Tibial artery (tissue), 4 donors: ENCODE measurements at regions not wholly inside any gene's neighbourhood (a gene's known extent, or its start where the extent isn't known, plus 50 kb on each side); places are given as distances from the start of the nearest gene placed in this dataset.

ENCODE experiments used
- DNase-seq, 2 donors: peaks; one replicate each; pipeline ENCODE4 v3.0.0-alpha.2; 2019
- H3K27ac ChIP-seq, 2 donors: fragments of 200-600 bp; sonication (generic) in 1 of 2; 1 replicate in 1 of 2; 2 replicates in 1 of 2; pipeline ENCODE4 v1.5.1; 2018 to 2019; ENCODE audit warnings: mild to moderate bottlenecking in 1 of 2
- H3K27me3 ChIP-seq, 2 donors: fragments of 200-600 bp; sonication (generic) in 1 of 2; one replicate each; pipeline versions ENCODE4 v1.5.1 to v1.6.0; 2016 to 2019
- H3K36me3 ChIP-seq, 3 donors: fragments of 200-600 bp; sonication (generic) in 2 of 3; one replicate each; pipeline ENCODE4 v1.5.1; 2016 to 2019; ENCODE audit warnings: mild to moderate bottlenecking in 2 of 3
- H3K4me1 ChIP-seq, 4 donors: fragments of 200-600 bp; sonication (generic) in 2 of 4; 1 replicate in 3 of 4; 2 replicates in 1 of 4; pipeline ENCODE4 v1.5.1; 2016 to 2019
- H3K4me3 ChIP-seq, 2 donors: fragments of 200-600 bp; sonication (generic) in 1 of 2; 1 replicate in 1 of 2; 2 replicates in 1 of 2; pipeline ENCODE4 v1.5.1; 2018 to 2019; ENCODE audit warnings: mild to moderate bottlenecking in 2 of 2
- H3K9me3 ChIP-seq, 3 donors: fragments of 200-600 bp; sonication (generic) in 1 of 3; one replicate each; pipeline ENCODE4 v1.5.1; 2016 to 2019
- CTCF ChIP-seq, 2 experiments: fragments of 200-600 bp in 1 of 2; fragments of 450-650 bp in 1 of 2; IDR thresholded peaks; one replicate each; pipeline ENCODE4 v1.5.1; 2017 to 2019; ENCODE audit warnings: antibody characterized with exemption in 2 of 2, mild to moderate bottlenecking in 1 of 2, moderate library complexity in 1 of 2
- intact Hi-C: fragments of 100-400 bp; cut with DNase I; formaldehyde crosslinking; loops from one replicate; pipeline ENCODE4 v1.15.0; 2023; ENCODE audit warnings: low total_unique reads

DNA sequence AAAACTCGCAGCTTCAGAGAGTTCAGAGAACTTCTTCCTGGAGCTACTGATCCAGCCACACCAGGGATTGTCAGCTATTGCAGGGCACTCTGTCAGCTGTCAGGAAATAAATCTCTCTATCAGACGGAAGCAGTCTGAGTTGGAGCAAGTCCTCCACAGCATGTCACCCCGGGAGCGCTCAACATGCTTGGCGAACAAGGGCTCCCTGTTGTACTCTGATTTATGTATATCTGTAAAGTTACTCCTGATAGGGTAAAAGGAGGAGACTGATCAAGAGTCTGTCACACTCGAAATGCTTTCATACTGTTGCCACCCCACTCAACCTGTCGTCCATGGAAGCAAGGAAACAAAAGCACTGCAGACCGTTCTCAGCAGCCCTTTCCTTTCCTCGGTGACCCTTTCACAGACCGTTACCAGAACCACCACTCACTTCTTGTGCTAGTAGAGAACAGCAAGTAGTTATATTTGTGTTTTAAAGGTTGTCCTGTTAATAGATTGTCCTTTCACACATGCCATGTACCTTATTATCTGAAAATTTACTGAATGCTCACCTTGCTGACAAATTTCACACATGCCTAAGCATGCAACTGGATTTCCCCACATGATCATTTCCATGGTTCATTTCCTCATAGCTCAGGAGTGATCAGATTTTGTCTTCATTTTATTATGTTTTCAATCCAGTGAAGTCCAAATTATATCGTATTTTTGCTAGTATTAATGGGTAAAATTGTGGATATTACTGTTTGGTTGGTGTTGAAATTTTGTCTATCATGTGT is 2108.9 kb upstream of the TENM3 start:
- Histone ChIP-seq H3K36me3 (no peaks in the 10 kb centered on the region), H3K9me3 (no peaks in the 10 kb centered on the region), H3K27ac (no peak overlapping the region), H3K4me3 (no peak overlapping the region), H3K27me3 (no peaks in the 10 kb centered on the region), H3K4me1 (no peaks in the 10 kb centered on the region)
- no peak for TF ChIP-seq CTCF (IDR thresholded peaks at IDR 0.05)
- DNase-seq, result no peak
- intact Hi-C loops, result no loop called here

DNA sequence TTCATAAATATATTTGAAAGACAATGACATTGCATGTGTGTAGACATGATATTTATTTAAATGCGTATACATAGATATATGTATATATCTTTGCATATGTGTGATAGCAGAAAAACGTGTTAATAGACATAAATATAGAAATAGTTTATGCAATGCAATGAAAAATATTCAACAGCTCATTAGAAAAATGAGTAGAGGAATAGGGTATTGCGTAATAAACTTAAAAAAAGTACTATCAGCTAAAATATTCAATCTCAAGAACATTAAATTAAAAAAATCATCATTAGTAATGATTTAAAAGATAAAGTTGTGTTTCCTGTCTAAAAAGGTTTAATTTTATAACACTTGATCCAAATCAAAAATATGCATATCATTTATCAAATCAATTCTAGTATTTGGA is 2101.5 kb upstream of the TENM3 start:
- Histone ChIP-seq H3K4me1 (no peaks in the 10 kb centered on the region), H3K9me3 (no peaks in the 10 kb centered on the region), H3K4me3 (no peak overlapping the region), H3K27me3 (no peaks in the 10 kb centered on the region), H3K36me3 (no peaks in the 10 kb centered on the region), H3K27ac (no peak overlapping the region)
- TF ChIP-seq CTCF (IDR thresholded peaks at IDR 0.05), result no peak
- no peak for DNase-seq
- intact Hi-C loops, result no loop called here

- Histone ChIP-seq H3K36me3 (no peaks in the 10 kb centered on the region), H3K4me1 (no peaks in the 10 kb centered on the region), H3K9me3 (no peaks in the 10 kb centered on the region), H3K4me3 (no peak overlapping the region), H3K27me3 (no peaks in the 10 kb centered on the region), H3K27ac (no peak overlapping the region)
- no peak for TF ChIP-seq CTCF (IDR thresholded peaks at IDR 0.05)
- DNase-seq, result no peak
- intact Hi-C loops, result no loop called here
Observed at GRCh38 chr4:180148737-180149136, 2094.5 kb upstream of the TENM3 start.

- no peaks in the 10 kb centered on the region for H3K27me3 ChIP-seq
Observed at GRCh38 chr4:180150818-180151217, 2092.4 kb upstream of the TENM3 start.

GRCh38 chr4:180152831-180153230 is 2090.4 kb upstream of the TENM3 start:
- Histone ChIP-seq H3K27me3 (no peaks in the 10 kb centered on the region), H3K27ac (no peak overlapping the region), H3K4me1 (no peaks in the 10 kb centered on the region), H3K36me3 (no peaks in the 10 kb centered on the region), H3K4me3 (no peak overlapping the region), H3K9me3 (no peaks in the 10 kb centered on the region)
- TF ChIP-seq CTCF (IDR thresholded peaks at IDR 0.05), result no peak
- no peak for DNase-seq
- intact Hi-C loops, result no loop called here

More at GRCh38 chr4:180150818-180151217, 2092.4 kb upstream of the TENM3 start:
- no peak for TF ChIP-seq CTCF (IDR thresholded peaks at IDR 0.05)
- Histone ChIP-seq H3K36me3 (no peaks in the 10 kb centered on the region), H3K27ac (no peak overlapping the region), H3K4me3 (no peak overlapping the region), H3K4me1 (no peaks in the 10 kb centered on the region), H3K9me3 (no peaks in the 10 kb centered on the region)
- intact Hi-C loops, result no loop called here
- DNase-seq, result no peak
